ENCODE measurements at regions not wholly inside any gene's neighbourhood (a gene's known extent, or its start where the extent isn't known, plus 50 kb on each side); places are given as distances from the start of the nearest gene placed in this dataset.

- TF ChIP-seq CTCF (conservative IDR thresholded peaks at IDR 0.05; ENCODE audit: low read length), result peak; percentile 83
- TF ChIP-seq EZH2phosphoT487 (IDR thresholded peaks at IDR 0.05; ENCODE audit: borderline replicate concordance, low read depth, low read length), result no peak
Measured at GRCh38 chr15:97234851-97235610, 725.5 kb upstream of the ARRDC4 start.
